ENCODE measurements at regions not wholly inside any gene's neighbourhood (a gene's known extent, or its start where the extent isn't known, plus 50 kb on each side); places are given as distances from the start of the nearest gene placed in this dataset.
A peak's percentile ranks its signal among the peaks of the same experiment; 100 is the strongest.
"Not testable (repeated sequence)": the region's sequence is repeated elsewhere in the genome, so short reads cannot be mapped to it uniquely, and the experiment has no call there.

- DNase-seq (ENCODE audit: low read depth in 2 of 2): no peak
Observed at GRCh38 chr5:115751176-115751575, 65.3 kb downstream of the CDO1 start.

- peak in 1 of 2 donors; percentile 9 for DNase-seq (ENCODE audit: low read depth in 2 of 2)
Observed at GRCh38 chr5:115749016-115749415, 67.4 kb downstream of the CDO1 start.

GRCh38 chr5:115739245-115739644 is 77.2 kb downstream of the CDO1 start:
- not testable (repeated sequence) for DNase-seq (ENCODE audit: low read depth in 2 of 2)

GRCh38 chr5:115738830-115739229 is 77.6 kb downstream of the CDO1 start:
- no peak for DNase-seq (ENCODE audit: low read depth in 2 of 2)

DNA sequence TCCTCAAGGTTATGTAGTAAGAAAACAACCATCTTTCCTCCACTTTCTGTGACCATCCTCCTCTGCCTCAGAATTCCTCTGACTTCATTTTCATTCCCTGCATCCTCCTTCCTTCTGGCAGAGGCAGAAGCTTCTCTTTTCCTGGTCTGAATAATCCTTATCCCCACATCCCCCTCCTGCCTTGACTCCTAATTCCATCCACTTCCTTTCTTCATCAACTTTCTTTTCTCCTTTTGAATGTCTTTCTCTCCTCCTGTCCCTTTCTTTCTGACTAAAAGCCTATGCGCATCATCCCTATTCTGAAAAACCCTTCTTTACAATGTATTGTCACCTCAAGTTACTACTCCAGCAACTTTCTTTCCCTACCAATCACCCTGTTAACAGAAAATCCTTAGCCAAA is 79.0 kb downstream of the CDO1 start:
- no peak for DNase-seq (ENCODE audit: low read depth in 2 of 2)

GRCh38 chr5:115736690-115737005 is 79.8 kb downstream of the CDO1 start:
- no peak for DNase-seq (ENCODE audit: low read depth in 2 of 2)

- DNase-seq (ENCODE audit: low read depth in 2 of 2): no peak
Observed at GRCh38 chr5:115736004-115736689, 80.3 kb downstream of the CDO1 start.

DNA sequence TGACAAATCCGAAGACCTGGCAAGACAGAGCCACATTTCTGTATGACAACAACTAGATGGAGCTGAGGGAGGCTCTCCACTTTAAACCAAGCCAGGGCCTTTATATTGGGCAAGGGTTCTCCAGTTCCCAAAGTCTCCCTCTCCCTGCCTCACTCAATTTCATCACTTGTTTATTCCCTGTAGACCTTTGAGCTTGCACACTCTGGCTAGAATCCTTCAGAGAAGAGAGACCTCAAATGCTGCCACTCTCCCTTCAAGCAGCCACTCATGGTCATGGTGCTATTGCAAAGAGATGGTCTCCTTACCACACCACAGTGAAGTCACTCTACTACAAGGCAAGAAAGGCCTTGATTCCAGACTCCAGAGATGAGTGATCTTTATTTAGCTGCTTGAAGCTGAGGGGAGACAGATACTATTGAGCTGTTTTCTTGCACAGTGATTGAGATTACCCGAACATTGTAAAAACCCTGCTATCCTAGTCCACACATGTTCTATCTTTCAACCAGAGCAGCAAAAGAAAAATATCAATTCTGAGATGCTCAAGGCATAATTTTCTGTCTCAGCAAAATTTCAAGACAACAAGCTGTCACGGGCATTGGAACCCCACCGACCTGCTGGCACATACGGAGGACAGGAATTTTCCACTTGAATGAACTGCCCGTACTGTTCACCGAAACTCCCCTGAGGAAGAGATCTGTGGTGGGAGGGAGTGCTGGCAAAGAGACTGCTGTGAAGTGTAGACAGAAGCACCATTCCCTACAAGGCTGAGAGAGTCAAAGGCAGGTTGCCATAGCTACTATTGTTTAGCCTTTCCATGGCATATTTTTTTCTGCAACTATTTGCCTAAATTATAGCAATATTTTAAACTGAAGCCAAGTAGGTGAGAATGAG is 81.1 kb downstream of the CDO1 start:
- no peak for DNase-seq (ENCODE audit: low read depth in 2 of 2)

GRCh38 chr5:115733607-115734006 is 82.9 kb downstream of the CDO1 start:
- no peak for DNase-seq (ENCODE audit: low read depth in 2 of 2)

DNA sequence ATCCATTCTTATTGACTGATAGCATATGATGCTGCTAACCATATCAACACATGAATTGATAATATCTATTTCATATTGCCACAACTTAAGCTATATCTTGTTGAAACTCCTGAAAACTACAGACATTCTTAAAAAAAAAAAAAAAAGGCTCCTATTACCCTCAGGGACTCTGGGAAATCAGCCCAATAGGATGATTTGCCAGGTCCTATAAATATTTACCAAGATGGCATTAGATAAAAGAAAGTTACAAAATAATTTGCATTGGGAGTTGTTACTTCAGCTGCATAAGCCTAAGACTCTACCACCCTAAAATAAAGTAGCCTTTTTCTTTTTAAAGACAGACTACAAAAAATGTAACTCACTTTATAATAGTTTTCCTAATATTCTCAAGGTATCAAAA is 84.4 kb downstream of the CDO1 start:
- DNase-seq (ENCODE audit: low read depth in 2 of 2): no peak

DNA sequence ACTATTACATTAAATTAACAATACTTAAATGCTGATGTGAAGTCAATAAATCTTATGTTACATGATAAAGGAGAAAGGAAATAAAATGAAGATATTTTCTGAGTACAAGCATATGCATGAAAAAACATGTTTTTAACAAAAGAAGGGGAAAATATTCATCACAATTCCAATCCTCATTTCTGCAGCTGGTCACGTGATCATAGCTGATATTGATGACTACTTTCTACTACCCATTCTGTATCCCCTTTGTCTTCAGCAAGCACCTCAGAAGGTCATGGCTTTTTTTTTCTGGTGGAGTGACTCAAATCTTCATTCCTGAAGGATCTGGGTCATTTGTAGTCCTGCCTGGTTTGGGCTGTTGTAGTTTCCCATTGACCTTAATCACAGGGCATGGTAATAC is 90.9 kb downstream of the CDO1 start:
- DNase-seq (ENCODE audit: low read depth in 2 of 2): no peak

- no peak for DNase-seq (ENCODE audit: low read depth in 2 of 2)
Observed at GRCh38 chr5:115723220-115723619, 93.2 kb downstream of the CDO1 start.

DNA sequence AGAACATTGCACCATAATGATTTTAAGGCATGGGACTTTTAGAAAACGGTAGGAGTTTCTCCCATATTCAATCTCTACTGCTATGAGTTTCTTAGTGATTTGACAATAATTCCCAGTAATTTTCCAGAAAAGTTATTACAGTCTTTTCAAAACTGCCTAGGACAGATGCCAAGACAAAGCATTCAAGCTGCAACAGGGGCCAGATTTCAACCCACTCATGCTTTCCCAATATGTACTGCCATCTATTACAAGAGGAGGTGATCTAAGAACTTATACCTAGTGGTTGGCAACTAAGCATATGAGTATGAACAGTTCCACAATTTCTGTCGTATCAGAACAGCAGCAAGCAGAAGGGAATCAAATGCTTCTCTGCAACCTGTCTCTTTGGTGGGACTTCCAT is 95.1 kb upstream of the TMED7 start:
- no peak for DNase-seq (ENCODE audit: low read depth in 2 of 2)

GRCh38 chr5:115718927-115719326 is 93.1 kb upstream of the TMED7 start:
- DNase-seq (ENCODE audit: low read depth in 2 of 2): no peak

DNA sequence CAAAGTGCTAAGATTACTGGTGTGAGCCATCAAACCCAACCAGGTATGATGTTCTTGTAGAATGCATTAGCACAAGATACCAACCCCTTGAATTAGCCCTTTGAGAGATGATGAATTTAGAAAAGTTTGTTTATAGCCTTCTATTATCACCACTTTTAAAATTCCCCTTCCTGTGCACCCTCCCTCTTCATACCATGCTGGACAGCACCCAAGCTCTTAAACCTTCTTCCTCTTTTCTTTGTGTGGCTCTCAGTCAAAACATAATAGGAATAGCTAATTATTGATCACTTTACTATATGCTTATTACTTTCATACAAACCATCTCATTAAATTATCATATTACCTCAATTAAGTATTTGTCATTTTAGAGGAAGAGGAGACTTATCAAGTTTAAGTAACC is 87.6 kb upstream of the TMED7 start:
- no peak for DNase-seq (ENCODE audit: low read depth in 2 of 2)

DNA sequence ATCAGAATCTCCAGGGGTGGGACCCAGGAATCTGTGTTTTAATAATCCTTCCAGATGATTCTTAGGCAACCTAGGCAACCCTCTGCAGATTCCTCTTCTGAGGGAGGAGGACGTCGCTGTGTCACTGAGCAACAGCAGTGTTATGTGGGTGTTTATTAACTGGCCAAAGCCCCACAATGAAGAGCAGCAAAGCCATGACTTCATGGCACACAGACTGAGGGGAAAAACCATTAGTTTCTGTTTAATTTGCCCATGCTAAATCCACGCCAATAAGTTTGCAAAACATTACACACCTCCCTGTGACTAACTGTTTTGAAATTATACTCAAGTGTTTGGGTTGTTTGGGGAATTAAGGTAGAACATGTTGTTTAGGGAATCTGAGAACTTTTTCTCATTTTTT is 83.7 kb upstream of the TMED7 start:
- DNase-seq (ENCODE audit: low read depth in 2 of 2): no peak

GRCh38 chr5:115708819-115709477 is 83.1 kb upstream of the TMED7 start:
- no peak for DNase-seq (ENCODE audit: low read depth in 2 of 2)

DNA sequence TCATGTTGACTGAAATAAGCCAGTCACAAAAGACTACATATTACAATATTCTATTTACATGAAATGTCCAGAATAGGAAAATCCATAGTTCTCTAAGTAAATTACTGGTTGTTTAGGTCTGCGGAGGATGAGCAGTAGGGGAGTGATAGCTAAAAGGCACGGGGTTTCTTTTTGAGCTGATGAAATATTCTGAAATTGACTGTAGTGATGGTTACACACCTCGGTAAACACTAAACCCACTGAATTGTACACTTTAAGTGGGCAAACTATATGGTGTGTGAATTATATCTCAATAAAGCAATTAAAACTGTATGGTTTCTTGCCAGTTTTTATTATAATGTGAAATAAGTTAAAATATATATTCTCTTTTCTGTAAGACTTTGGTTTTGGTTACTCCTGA is 77.7 kb upstream of the TMED7 start:
- DNase-seq (ENCODE audit: low read depth in 2 of 2): no peak

GRCh38 chr5:115702025-115702424 is 76.2 kb upstream of the TMED7 start:
- no peak for DNase-seq (ENCODE audit: low read depth in 2 of 2)

DNA sequence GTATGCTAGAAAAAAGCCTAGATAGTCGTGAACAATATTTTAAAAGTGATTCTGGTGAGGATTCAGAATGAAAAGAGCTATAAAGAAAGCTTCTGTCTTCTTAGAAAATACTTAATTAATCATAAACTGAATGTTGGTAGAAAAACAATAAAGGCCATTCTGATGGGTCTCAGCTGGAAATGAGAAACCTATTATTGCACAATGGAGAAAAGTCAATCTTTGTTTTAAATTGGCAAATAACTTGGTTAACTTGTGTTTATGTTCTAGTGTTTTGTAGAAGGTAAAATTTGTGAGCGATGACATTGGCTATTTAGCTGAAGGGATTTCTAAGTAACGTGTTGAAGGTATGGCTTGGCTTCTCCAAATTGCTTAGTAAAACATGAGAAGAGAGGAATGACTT is 74.1 kb upstream of the TMED7 start:
- DNase-seq (ENCODE audit: low read depth in 2 of 2): no peak

GRCh38 chr5:115696141-115696650 is 70.4 kb upstream of the TMED7 start:
- DNase-seq (ENCODE audit: low read depth in 2 of 2): no peak

GRCh38 chr5:115695310-115695880 is 69.6 kb upstream of the TMED7 start:
- DNase-seq (ENCODE audit: low read depth in 2 of 2): no peak
